Astrocyte (in vitro differentiated cells and primary cell): ENCODE measurements at regions not wholly inside any gene's neighbourhood (a gene's known extent, or its start where the extent isn't known, plus 50 kb on each side); places are given as distances from the start of the nearest gene placed in this dataset.

ENCODE experiments used
- EZH2 ChIP-seq: IDR thresholded peaks from 2 replicates; pipeline ENCODE4 v1.6.1; 2012; ENCODE audit warnings: mild to moderate bottlenecking, low read length, inconsistent platforms; ENCODE audit not compliant: insufficient read depth
- TF ChIP-seq, protein P1 (sequence below): IDR thresholded peaks from 2 replicates; pipeline ENCODE4 v1.5.1; 2011; ENCODE audit warnings: low read depth, mild to moderate bottlenecking, inconsistent platforms, low read length, moderate library complexity; ENCODE audit not compliant: insufficient read depth

DNA sequence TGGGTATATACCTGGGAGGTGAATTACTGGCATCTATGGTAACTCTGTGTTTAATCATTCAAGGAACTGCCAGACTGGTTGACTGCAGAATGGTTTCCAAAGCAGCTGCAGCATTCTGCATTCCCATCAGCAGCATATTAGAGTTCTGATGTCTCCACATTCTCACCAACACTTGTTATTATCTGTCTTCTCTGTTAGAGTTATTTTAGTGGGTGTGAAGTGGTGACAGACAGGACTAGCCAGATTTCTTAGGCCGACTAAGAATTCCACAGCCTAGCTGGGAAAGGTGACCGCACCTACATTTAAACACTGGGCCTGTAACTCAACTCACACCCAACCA, 110.9 kb downstream of the TMEM170B start:
- TF ChIP-seq EZH2: no peak
- TF ChIP-seq, protein P1, sequence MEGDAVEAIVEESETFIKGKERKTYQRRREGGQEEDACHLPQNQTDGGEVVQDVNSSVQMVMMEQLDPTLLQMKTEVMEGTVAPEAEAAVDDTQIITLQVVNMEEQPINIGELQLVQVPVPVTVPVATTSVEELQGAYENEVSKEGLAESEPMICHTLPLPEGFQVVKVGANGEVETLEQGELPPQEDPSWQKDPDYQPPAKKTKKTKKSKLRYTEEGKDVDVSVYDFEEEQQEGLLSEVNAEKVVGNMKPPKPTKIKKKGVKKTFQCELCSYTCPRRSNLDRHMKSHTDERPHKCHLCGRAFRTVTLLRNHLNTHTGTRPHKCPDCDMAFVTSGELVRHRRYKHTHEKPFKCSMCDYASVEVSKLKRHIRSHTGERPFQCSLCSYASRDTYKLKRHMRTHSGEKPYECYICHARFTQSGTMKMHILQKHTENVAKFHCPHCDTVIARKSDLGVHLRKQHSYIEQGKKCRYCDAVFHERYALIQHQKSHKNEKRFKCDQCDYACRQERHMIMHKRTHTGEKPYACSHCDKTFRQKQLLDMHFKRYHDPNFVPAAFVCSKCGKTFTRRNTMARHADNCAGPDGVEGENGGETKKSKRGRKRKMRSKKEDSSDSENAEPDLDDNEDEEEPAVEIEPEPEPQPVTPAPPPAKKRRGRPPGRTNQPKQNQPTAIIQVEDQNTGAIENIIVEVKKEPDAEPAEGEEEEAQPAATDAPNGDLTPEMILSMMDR: no peak
